Subcutaneous abdominal adipose tissue (tissue), 5 donors: ENCODE measurements at regions not wholly inside any gene's neighbourhood (a gene's known extent, or its start where the extent isn't known, plus 50 kb on each side); places are given as distances from the start of the nearest gene placed in this dataset.

Experiments
- H3K27ac ChIP-seq: one replicate; pipeline ENCODE4 v1.7.0; 2013; ENCODE audit warnings: low read depth, mild to moderate bottlenecking, inconsistent platforms, low read length, moderate library complexity
- H3K27me3 ChIP-seq, 5 donors: one replicate each; pipeline ENCODE4 v1.7.0; 2013; ENCODE audit warnings: low read length in 5 of 5, inconsistent platforms in 1 of 5; ENCODE audit not compliant: control insufficient read depth in 5 of 5, insufficient read depth in 4 of 5
- H3K36me3 ChIP-seq, 5 donors: one replicate each; pipeline ENCODE4 v1.7.0; 2013; ENCODE audit warnings: low read length in 5 of 5; ENCODE audit not compliant: control insufficient read depth in 5 of 5, insufficient read depth in 5 of 5
- H3K4me1 ChIP-seq, 5 donors: one replicate each; pipeline ENCODE4 v1.7.0; 2013; ENCODE audit warnings: low read length in 5 of 5, mild to moderate bottlenecking in 3 of 5, moderate library complexity in 1 of 5; ENCODE audit not compliant: control insufficient read depth in 5 of 5, insufficient read depth in 5 of 5
- H3K4me3 ChIP-seq, 5 donors: one replicate each; pipeline ENCODE4 v1.7.0; 2013; ENCODE audit warnings: low read length in 5 of 5, low read depth in 1 of 5
- H3K9ac ChIP-seq, 5 donors: one replicate each; pipeline ENCODE4 v1.7.0; 2013; ENCODE audit warnings: low read length in 5 of 5, mild to moderate bottlenecking in 4 of 5, moderate library complexity in 3 of 5
- H3K9me3 ChIP-seq, 5 donors: one replicate each; pipeline ENCODE4 v1.7.0; 2013; ENCODE audit warnings: low read length in 5 of 5; ENCODE audit not compliant: control insufficient read depth in 5 of 5
- donor health status: healthy.
- donor health status: healthy.
- donor health status: healthy.
- donor health status: healthy.
- donor health status: healthy.

DNA sequence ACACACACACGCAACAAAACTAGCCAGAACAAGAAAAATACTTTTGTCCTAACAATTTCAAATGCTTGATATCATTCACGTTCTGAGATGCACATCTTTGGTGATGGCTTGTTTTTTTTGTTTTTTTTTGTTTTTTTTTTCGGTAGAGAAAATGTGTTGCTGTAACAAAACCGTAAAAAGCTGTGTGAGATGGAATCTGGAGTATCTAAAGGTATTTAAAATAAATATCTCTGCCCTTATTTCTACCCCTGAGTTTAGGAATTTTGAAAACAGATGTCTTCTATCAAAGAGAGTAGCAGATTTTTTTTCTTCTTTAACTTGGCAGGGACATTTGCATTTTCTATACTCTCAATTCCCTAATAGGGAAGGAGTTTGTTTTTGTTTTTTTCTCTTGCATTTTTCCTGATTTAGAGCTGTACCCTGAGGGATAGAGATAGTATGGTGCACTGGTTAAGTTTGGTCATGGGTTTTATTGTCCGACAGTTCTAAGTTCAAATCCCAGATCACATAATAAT is 446.6 kb downstream of the KLF5 start:
- no peaks in the 10 kb centered on the region for H3K36me3 ChIP-seq
- H3K27me3 ChIP-seq = no peaks in the 10 kb centered on the region
- H3K9me3 ChIP-seq = no peaks in the 10 kb centered on the region
- no peak overlapping the region for H3K9ac ChIP-seq
- H3K4me1 ChIP-seq = no peaks in the 10 kb centered on the region
- H3K4me3 ChIP-seq = no peak overlapping the region
- H3K27ac ChIP-seq = no peak overlapping the region

- H3K9ac ChIP-seq = no peak overlapping the region
- no peaks in the 10 kb centered on the region for H3K27me3 ChIP-seq
- no peak overlapping the region for H3K4me3 ChIP-seq
- H3K9me3 ChIP-seq = no peaks in the 10 kb centered on the region
- no peak overlapping the region for H3K27ac ChIP-seq
- H3K4me1 ChIP-seq = no peaks in the 10 kb centered on the region
- no peaks in the 10 kb centered on the region for H3K36me3 ChIP-seq
These were observed 440.9 kb downstream of the KLF5 start for GRCh38 chr13:73499695-73500094.

GRCh38 chr13:73497430-73497829 is 438.6 kb downstream of the KLF5 start:
- Histone ChIP-seq H3K27me3 (no peaks in the 10 kb centered on the region), H3K9me3 (no peaks in the 10 kb centered on the region), H3K4me1 (no peaks in the 10 kb centered on the region), H3K4me3 (no peak overlapping the region), H3K36me3 (no peaks in the 10 kb centered on the region), H3K27ac (no peak overlapping the region), H3K9ac (no peak overlapping the region)

DNA sequence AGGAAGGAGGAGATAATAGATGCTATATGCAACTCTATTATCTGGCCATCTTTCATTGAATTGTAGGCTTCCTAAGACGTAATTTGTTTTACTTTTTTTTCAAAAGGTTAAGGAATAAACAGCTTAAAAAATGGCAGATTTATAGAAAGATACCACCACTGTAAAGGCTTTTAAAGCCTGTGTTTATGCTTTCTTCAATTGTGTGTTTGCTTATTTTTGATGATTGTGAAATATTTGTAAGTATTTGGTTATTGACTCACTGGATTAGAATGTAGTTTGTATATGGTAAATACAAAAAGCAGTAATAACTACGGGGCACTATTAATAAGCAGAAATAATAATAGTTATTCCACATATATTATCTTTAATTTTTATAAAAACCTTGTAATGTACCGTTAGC is 437.9 kb downstream of the KLF5 start:
- H3K4me3 ChIP-seq = no peak overlapping the region

GRCh38 chr13:73492811-73493210 is 434.0 kb downstream of the KLF5 start:
- Histone ChIP-seq H3K36me3 (no peaks in the 10 kb centered on the region), H3K27me3 (no peaks in the 10 kb centered on the region), H3K9me3 (no peaks in the 10 kb centered on the region), H3K9ac (no peak overlapping the region), H3K4me1 (no peaks in the 10 kb centered on the region), H3K27ac (no peak overlapping the region), H3K4me3 (no peak overlapping the region)

More for the DNA sequence above, 437.9 kb downstream of the KLF5 start:
- Histone ChIP-seq H3K9me3 (no peaks in the 10 kb centered on the region), H3K27me3 (no peaks in the 10 kb centered on the region), H3K27ac (no peak overlapping the region), H3K9ac (no peak overlapping the region), H3K36me3 (no peaks in the 10 kb centered on the region), H3K4me1 (no peaks in the 10 kb centered on the region)

DNA sequence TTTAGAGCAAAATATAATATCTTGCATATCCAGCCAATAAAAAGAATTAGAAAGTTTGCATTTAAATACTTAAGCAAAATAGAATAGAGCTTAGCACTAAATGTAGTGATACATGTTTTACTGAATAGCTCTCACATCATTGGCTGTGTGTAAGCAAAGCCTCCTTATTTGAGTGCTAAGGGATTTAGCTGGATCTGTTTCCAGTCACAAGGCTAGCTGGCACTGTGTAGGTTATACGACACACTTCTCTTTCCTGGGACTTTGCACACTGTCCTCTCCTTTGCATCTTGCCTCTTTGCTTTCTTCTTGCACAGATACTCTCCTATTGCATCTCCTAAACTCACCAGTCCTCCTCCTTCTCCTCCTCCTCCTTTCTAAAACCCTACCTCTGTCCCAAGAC is 423.8 kb downstream of the KLF5 start:
- Histone ChIP-seq H3K9me3 (no peaks in the 10 kb centered on the region), H3K27me3 (no peaks in the 10 kb centered on the region)

DNA sequence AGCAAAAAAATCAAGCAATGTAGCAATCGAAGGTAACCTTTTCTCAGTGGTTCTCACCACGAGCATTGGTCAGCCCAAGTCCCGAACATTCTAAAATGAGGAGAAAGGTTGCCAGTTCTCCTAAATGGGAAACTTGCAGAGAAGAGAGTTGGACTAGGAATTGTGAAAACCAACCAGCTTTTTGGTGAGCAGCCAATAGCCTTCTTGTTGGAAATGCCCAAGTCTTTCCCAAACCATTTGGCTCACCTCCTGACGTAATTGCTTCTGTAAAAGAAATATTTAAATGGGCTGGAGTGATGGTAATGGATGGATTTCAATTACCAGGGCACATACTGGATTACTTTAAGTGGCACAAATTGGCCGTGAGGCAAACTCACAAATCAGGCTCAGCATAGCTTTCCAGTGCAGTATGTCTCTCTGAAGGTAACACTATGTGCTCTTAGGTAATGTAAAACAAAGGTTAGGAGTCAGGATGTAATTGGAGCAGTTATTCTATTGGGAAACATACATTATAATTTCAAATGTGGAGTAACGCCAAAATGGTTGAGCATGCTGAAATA is 423.2 kb downstream of the KLF5 start:
- Histone ChIP-seq H3K27me3 (no peaks in the 10 kb centered on the region), H3K36me3 (no peaks in the 10 kb centered on the region), H3K27ac (no peak overlapping the region), H3K9ac (no peak overlapping the region), H3K4me1 (peaks cover 0 to 12% (median 5%) of the 10 kb centered on the region in 5 donors), H3K4me3 (no peak overlapping the region), H3K9me3 (no peaks in the 10 kb centered on the region)

More for the DNA sequence above, 423.8 kb downstream of the KLF5 start:
- H3K27ac ChIP-seq = no peak overlapping the region
- peaks cover 0 to 12% (median 5%) of the 10 kb centered on the region in 5 donors for H3K4me1 ChIP-seq
- no peaks in the 10 kb centered on the region for H3K36me3 ChIP-seq
- no peak overlapping the region for H3K4me3 ChIP-seq
- no peak overlapping the region for H3K9ac ChIP-seq

- H3K27me3 ChIP-seq = no peaks in the 10 kb centered on the region
- H3K4me3 ChIP-seq = no peak overlapping the region
- H3K27ac ChIP-seq = peak overlapping the region; percentile 9
- no peaks in the 10 kb centered on the region for H3K9me3 ChIP-seq
- H3K4me1 ChIP-seq = peaks cover 0 to 12% (median 5%) of the 10 kb centered on the region in 5 donors
- no peaks in the 10 kb centered on the region for H3K36me3 ChIP-seq
- H3K9ac ChIP-seq = no peak overlapping the region
These were observed 422.2 kb downstream of the KLF5 start for GRCh38 chr13:73480779-73481559.

- no peak overlapping the region for H3K27ac ChIP-seq
- H3K27me3 ChIP-seq = no peaks in the 10 kb centered on the region
- H3K4me3 ChIP-seq = no peak overlapping the region
- H3K36me3 ChIP-seq = no peaks in the 10 kb centered on the region
- peaks cover 0 to 12% (median 5%) of the 10 kb centered on the region in 5 donors for H3K4me1 ChIP-seq
- no peak overlapping the region for H3K9ac ChIP-seq
- H3K9me3 ChIP-seq = no peaks in the 10 kb centered on the region
These were observed 421.1 kb downstream of the KLF5 start for GRCh38 chr13:73479856-73480255.

DNA sequence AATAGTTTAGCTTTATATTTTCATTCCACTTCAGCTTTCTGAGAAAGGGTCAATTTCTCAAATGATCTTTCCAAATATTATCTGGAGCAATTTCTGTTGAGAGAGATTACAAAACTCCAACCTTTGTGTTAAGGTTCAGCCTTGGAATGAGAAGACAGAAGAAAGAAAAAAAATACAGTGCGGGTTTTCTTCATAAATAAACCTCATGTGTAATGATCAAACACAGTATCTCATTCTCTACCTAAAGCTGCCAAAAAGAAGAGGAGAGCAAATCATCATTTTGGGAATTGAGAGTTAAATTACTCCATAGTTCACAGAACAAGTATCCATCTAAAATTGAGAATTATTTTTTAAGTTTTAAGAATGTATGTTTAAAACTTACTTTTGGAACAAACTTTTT is 420.5 kb downstream of the KLF5 start:
- no peaks in the 10 kb centered on the region for H3K36me3 ChIP-seq
- H3K9ac ChIP-seq = no peak overlapping the region
- no peak overlapping the region for H3K4me3 ChIP-seq
- H3K27ac ChIP-seq = no peak overlapping the region
- no peaks in the 10 kb centered on the region for H3K27me3 ChIP-seq
- no peaks in the 10 kb centered on the region for H3K9me3 ChIP-seq
- H3K4me1 ChIP-seq = peaks cover 0 to 12% (median 5%) of the 10 kb centered on the region in 5 donors
